ENCODE measurements at regions not wholly inside any gene's neighbourhood (a gene's known extent, or its start where the extent isn't known, plus 50 kb on each side); places are given as distances from the start of the nearest gene placed in this dataset.

DNA sequence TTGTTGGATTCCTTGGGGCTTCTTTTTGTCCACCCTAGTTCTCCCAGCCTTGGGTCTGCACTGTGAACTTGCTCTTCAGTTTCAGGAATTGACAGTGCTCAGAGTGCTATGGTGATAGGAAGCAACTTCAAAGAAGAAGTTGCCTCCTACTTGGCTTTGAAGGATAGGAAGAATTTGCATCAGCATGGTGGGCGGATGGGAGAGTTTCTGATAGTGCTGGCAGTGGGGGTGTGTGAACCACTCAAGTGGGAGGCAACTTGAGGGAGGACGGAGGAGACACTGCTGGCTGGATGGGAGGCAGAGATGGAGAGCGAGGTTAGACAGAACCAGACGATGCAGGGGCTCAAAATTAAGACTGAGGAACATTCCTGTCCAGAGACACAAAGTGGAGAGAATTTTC lies 164.4 kb upstream of the SKOR2 start:
- DNase-seq (ENCODE audit: low spot score) = no peak
- Histone ChIP-seq H3K4me1 (ENCODE audit: insufficient read depth) (peaks cover 8% of the 10 kb centered on the region; the same call in 1 of the 2 replicates), H3K9me2 (ENCODE audit: insufficient read depth) (no peaks in the 10 kb centered on the region), H2AFZ (no peak overlapping the region), H3K27ac (ENCODE audit: low read depth) (no peak overlapping the region), H3K27me3 (ENCODE audit: insufficient read depth) (peaks cover 37% of the 10 kb centered on the region), H4K20me1 (replicated peaks; ENCODE audit: insufficient read depth) (no peaks in the 10 kb centered on the region), H3K4me3 (no peak overlapping the region), H3K4me2 (no peak overlapping the region), H3F3A (replicated peaks; ENCODE audit: low read depth) (no peaks in the 10 kb centered on the region), H3K36me3 (ENCODE audit: insufficient read depth) (no peaks in the 10 kb centered on the region), H3K79me2 (replicated peaks; ENCODE audit: insufficient read depth) (no peaks in the 10 kb centered on the region)
- ATAC-seq = no peak; the same call in 1 of the 3 replicates
- Mint-ChIP-seq H3K36me3 (ENCODE audit: low read depth) (no peaks in the 10 kb centered on the region), H3K27me3 (ENCODE audit: insufficient read depth, low read depth, poor library complexity) (peaks cover 37% of the 10 kb centered on the region), H3K27ac (no peak overlapping the region), H3K4me1 (peaks cover 23% of the 10 kb centered on the region), H3K9me3 (no peaks in the 10 kb centered on the region), H3K4me3 (no peak overlapping the region)
- TF ChIP-seq ZNF331 (CRISPR knock-in tag; IDR thresholded peaks at IDR 0.05; ENCODE audit: low read depth) (no peak), STAT1 (IDR thresholded peaks at IDR 0.05; ENCODE audit: unreplicated experiment) (no peak), ETS1 (IDR thresholded peaks at IDR 0.05) (no peak), EZH2 (IDR thresholded peaks at IDR 0.05; ENCODE audit: low read depth, unreplicated experiment) (no peak), POLR2AphosphoS5 (IDR thresholded peaks at IDR 0.05; ENCODE audit: low read depth) (no peak), NANOG (IDR thresholded peaks at IDR 0.05; ENCODE audit: borderline replicate concordance) (no peak), CTCF (conservative IDR thresholded peaks at IDR 0.05; ENCODE audit: low read depth in 2 of 2) (no peak), CREB1 (CRISPR knock-in tag; IDR thresholded peaks at IDR 0.05; ENCODE audit: low read depth) (no peak), EZH2phosphoT487 (IDR thresholded peaks at IDR 0.05; ENCODE audit: unreplicated experiment) (no peak), JUNB (IDR thresholded peaks at IDR 0.05; ENCODE audit: unreplicated experiment) (no peak), ZNF114 (CRISPR knock-in tag; IDR thresholded peaks at IDR 0.05) (no peak)
- TF ChIP-seq, protein P1, sequence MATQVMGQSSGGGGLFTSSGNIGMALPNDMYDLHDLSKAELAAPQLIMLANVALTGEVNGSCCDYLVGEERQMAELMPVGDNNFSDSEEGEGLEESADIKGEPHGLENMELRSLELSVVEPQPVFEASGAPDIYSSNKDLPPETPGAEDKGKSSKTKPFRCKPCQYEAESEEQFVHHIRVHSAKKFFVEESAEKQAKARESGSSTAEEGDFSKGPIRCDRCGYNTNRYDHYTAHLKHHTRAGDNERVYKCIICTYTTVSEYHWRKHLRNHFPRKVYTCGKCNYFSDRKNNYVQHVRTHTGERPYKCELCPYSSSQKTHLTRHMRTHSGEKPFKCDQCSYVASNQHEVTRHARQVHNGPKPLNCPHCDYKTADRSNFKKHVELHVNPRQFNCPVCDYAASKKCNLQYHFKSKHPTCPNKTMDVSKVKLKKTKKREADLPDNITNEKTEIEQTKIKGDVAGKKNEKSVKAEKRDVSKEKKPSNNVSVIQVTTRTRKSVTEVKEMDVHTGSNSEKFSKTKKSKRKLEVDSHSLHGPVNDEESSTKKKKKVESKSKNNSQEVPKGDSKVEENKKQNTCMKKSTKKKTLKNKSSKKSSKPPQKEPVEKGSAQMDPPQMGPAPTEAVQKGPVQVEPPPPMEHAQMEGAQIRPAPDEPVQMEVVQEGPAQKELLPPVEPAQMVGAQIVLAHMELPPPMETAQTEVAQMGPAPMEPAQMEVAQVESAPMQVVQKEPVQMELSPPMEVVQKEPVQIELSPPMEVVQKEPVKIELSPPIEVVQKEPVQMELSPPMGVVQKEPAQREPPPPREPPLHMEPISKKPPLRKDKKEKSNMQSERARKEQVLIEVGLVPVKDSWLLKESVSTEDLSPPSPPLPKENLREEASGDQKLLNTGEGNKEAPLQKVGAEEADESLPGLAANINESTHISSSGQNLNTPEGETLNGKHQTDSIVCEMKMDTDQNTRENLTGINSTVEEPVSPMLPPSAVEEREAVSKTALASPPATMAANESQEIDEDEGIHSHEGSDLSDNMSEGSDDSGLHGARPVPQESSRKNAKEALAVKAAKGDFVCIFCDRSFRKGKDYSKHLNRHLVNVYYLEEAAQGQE (IDR thresholded peaks at IDR 0.05; ENCODE audit: unreplicated experiment) = no peak
